SK-N-SH treated with all-trans-retinoic acid at 6 μM for 48 hours (cell line): ENCODE measurements at regions not wholly inside any gene's neighbourhood (a gene's known extent, or its start where the extent isn't known, plus 50 kb on each side); places are given as distances from the start of the nearest gene placed in this dataset.

Experiments used
- ARNTL ChIP-seq: fragments of 450-650 bp; formaldehyde crosslinking; IDR thresholded peaks from 2 replicates; pipeline ENCODE4 v1.5.0; 2020; ENCODE audit warnings: low read depth, mild to moderate bottlenecking, moderate library complexity, borderline replicate concordance
- ISL1 ChIP-seq: fragments of 250-450 bp; sonication (Bioruptor Pico); IDR thresholded peaks from 2 replicates; pipeline ENCODE4 v2.1.2; 2022; ENCODE audit warnings: mild to moderate bottlenecking, moderate library complexity
- OSR1 ChIP-seq: fragments of 250-450 bp; sonication (Bioruptor Pico); IDR thresholded peaks from 2 replicates; pipeline ENCODE4 v1.8.0; 2022; ENCODE audit warnings: moderate library complexity, mild to moderate bottlenecking, inconsistent platforms
- PPARA ChIP-seq: fragments of 250-450 bp; sonication (Bioruptor Pico); IDR thresholded peaks from 2 replicates; pipeline ENCODE4 v1.5.0; 2020; ENCODE audit warnings: mild to moderate bottlenecking, borderline replicate concordance
- RARB ChIP-seq: fragments of 250-450 bp; sonication (Bioruptor Pico); IDR thresholded peaks from 2 replicates; pipeline ENCODE4 v1.8.0; 2021; ENCODE audit warnings: mild to moderate bottlenecking, moderate library complexity
- TCF4 ChIP-seq: fragments of 250-450 bp; sonication (Bioruptor Pico); IDR thresholded peaks from 2 replicates; pipeline ENCODE4 v1.8.0; 2021; ENCODE audit warnings: mild to moderate bottlenecking, moderate library complexity, borderline replicate concordance
- TSHZ2 ChIP-seq: fragments of 250-450 bp; sonication (Bioruptor Pico); IDR thresholded peaks from 2 replicates; pipeline ENCODE4 v1.5.0; 2020; ENCODE audit warnings: mild to moderate bottlenecking, moderate library complexity
- ZFP30 ChIP-seq: fragments of 450-650 bp; formaldehyde crosslinking; IDR thresholded peaks from 2 replicates; pipeline ENCODE4 v1.5.0; 2022; ENCODE audit warnings: mild to moderate bottlenecking, moderate library complexity
- ZNF70 ChIP-seq: fragments of 450-650 bp; formaldehyde crosslinking; IDR thresholded peaks from 2 replicates; pipeline ENCODE4 v1.5.0; 2020; ENCODE audit warnings: mild to moderate bottlenecking, moderate library complexity
- ZNF8 ChIP-seq: fragments of 450-650 bp; formaldehyde crosslinking; IDR thresholded peaks from 2 replicates; pipeline ENCODE4 v1.5.0; 2020; ENCODE audit warnings: mild to moderate bottlenecking, moderate library complexity

- TF ChIP-seq ZFP30 (no peak), RARB (CRISPR knock-in tag) (no peak), ZNF70 (CRISPR knock-in tag) (no peak), ARNTL (CRISPR knock-in tag) (no peak), ZNF8 (CRISPR knock-in tag) (no peak), PPARA (CRISPR knock-in tag) (no peak), OSR1 (CRISPR knock-in tag) (no peak), TSHZ2 (CRISPR knock-in tag) (no peak), TCF4 (no peak), ISL1 (CRISPR knock-in tag) (no peak)
Observed at GRCh38 chr3:176941689-176942088, 255.6 kb downstream of the TBL1XR1 start.
